Liver (tissue), 8 donors: ENCODE measurements at regions not wholly inside any gene's neighbourhood (a gene's known extent, or its start where the extent isn't known, plus 50 kb on each side); places are given as distances from the start of the nearest gene placed in this dataset.

Experiments used
- DNase-seq: peaks from one replicate; pipeline ENCODE4 v3.0.0-alpha.2; 2017; ENCODE audit warnings: low spot score
- H3K27ac ChIP-seq, 2 donors: one replicate each; pipeline ENCODE4 v1.7.0; 2013; ENCODE audit warnings: inconsistent platforms in 2 of 2, low read length in 2 of 2, control low read depth in 1 of 2, low read depth in 1 of 2, mild to moderate bottlenecking in 1 of 2
- H3K27me3 ChIP-seq, 4 donors: one replicate each; pipeline versions ENCODE4 v1.6.1 to v1.7.0; 2013; ENCODE audit warnings: low read length in 3 of 4, inconsistent platforms in 1 of 4, mild to moderate bottlenecking in 1 of 4, moderate library complexity in 1 of 4; ENCODE audit not compliant: control insufficient read depth in 4 of 4, insufficient read depth in 4 of 4
- H3K36me3 ChIP-seq, 4 donors: one replicate each; pipeline versions ENCODE4 v1.6.1 to v1.7.0; 2013; ENCODE audit warnings: low read length in 3 of 4, mild to moderate bottlenecking in 3 of 4, low read depth in 1 of 4, moderate library complexity in 1 of 4; ENCODE audit not compliant: control insufficient read depth in 4 of 4, insufficient read depth in 3 of 4
- H3K4me1 ChIP-seq, 4 donors: one replicate each; pipeline versions ENCODE4 v1.6.1 to v1.7.0; 2013; ENCODE audit warnings: low read length in 3 of 4, mild to moderate bottlenecking in 3 of 4, moderate library complexity in 1 of 4; ENCODE audit not compliant: control insufficient read depth in 4 of 4, insufficient read depth in 4 of 4
- H3K4me3 ChIP-seq, 3 donors: one replicate each; pipeline versions ENCODE4 v1.6.1 to v1.7.0; 2013; ENCODE audit warnings: low read length in 3 of 3, control low read depth in 1 of 3, low read depth in 1 of 3, mild to moderate bottlenecking in 1 of 3
- H3K9ac ChIP-seq, 2 donors: one replicate each; pipeline ENCODE4 v1.7.0; 2013; ENCODE audit warnings: low read length in 2 of 2, mild to moderate bottlenecking in 2 of 2, moderate library complexity in 2 of 2, control low read depth in 1 of 2, low read depth in 1 of 2
- H3K9me3 ChIP-seq, 4 donors: one replicate each; pipeline versions ENCODE4 v1.6.1 to v1.7.0; 2013; ENCODE audit warnings: low read length in 3 of 4; ENCODE audit not compliant: control insufficient read depth in 4 of 4
- ATF3 ChIP-seq: IDR thresholded peaks from 2 replicates; pipeline ENCODE4 v1.6.1; 2016; ENCODE audit warnings: antibody characterized with exemption
- CTCF ChIP-seq: fragments of 150-350 bp; IDR thresholded peaks from 2 replicates; pipeline ENCODE4 v1.5.1; 2017; ENCODE audit warnings: improper control_type of control experiment, low read depth, low read length; ENCODE audit not compliant: missing input control
- EGR1 ChIP-seq, 2 donors: IDR thresholded peaks; 2 replicates each; pipeline ENCODE4 v1.6.1; 2016 to 2018; ENCODE audit warnings: antibody characterized with exemption in 2 of 2, low read depth in 2 of 2
- FOXA1 ChIP-seq: IDR thresholded peaks from 2 replicates; pipeline ENCODE4 v1.6.1; 2016; ENCODE audit warnings: antibody characterized with exemption
- FOXA2 ChIP-seq: IDR thresholded peaks from 2 replicates; pipeline ENCODE4 v1.6.1; 2016; ENCODE audit warnings: antibody characterized with exemption
- GABPA ChIP-seq, 2 donors: IDR thresholded peaks in 1 of 2; conservative IDR thresholded peaks in 1 of 2; 2 replicates each; pipeline ENCODE4 v1.6.1; 2016; ENCODE audit warnings: antibody characterized with exemption in 2 of 2, mild to moderate bottlenecking in 1 of 2, moderate library complexity in 1 of 2
- HNF4A ChIP-seq, 2 donors: conservative IDR thresholded peaks; 2 replicates each; pipeline ENCODE4 v1.6.1; 2016; ENCODE audit warnings: antibody characterized with exemption in 2 of 2, mild to moderate bottlenecking in 2 of 2
- HNF4G ChIP-seq: IDR thresholded peaks from 2 replicates; pipeline ENCODE4 v1.6.1; 2016; ENCODE audit warnings: antibody characterized with exemption
- JUND ChIP-seq, 2 donors: IDR thresholded peaks; 2 replicates each; pipeline ENCODE4 v1.6.1; 2016; ENCODE audit warnings: antibody characterized with exemption in 2 of 2
- MAX ChIP-seq: IDR thresholded peaks from 2 replicates; pipeline ENCODE4 v1.6.1; 2016; ENCODE audit warnings: antibody characterized with exemption
- RAD21 ChIP-seq, 2 donors: IDR thresholded peaks; 2 replicates each; pipeline ENCODE4 v1.6.1; 2016; ENCODE audit warnings: antibody characterized with exemption in 2 of 2, mild to moderate bottlenecking in 2 of 2
- REST ChIP-seq: IDR thresholded peaks from 2 replicates; pipeline ENCODE4 v1.6.1; 2016; ENCODE audit warnings: antibody characterized with exemption, mild to moderate bottlenecking
- SP1 ChIP-seq: IDR thresholded peaks from 2 replicates; pipeline ENCODE4 v1.6.1; 2018; ENCODE audit warnings: antibody characterized with exemption, mild to moderate bottlenecking
- TAF1 ChIP-seq: conservative IDR thresholded peaks from 2 replicates; pipeline ENCODE4 v1.6.1; 2016; ENCODE audit warnings: antibody characterized with exemption, mild to moderate bottlenecking
- YY1 ChIP-seq: IDR thresholded peaks from 2 replicates; pipeline ENCODE4 v1.6.1; 2016; ENCODE audit warnings: antibody characterized with exemption, mild to moderate bottlenecking
- ZBTB33 ChIP-seq: IDR thresholded peaks from 2 replicates; pipeline ENCODE4 v1.6.1; 2016; ENCODE audit warnings: antibody characterized with exemption
- WGBS: extraction: QIAGEN DNeasy Blood & Tissue Kit; methylation state at CpG from one replicate; pipeline ENCODE4 v1.1.7; 2013; 5-methylcytosine and 5-hydroxymethylcytosine counted together
- donor health status: healthy.
- donor health status: healthy.
- donor health status: healthy.
- donor health status: healthy.
- donor health status: healthy.

- WGBS, result 86% methylated on average over 9 of the region's 9 CpGs
- H3K9me3 ChIP-seq, result no peaks in the 10 kb centered on the region
- no peaks in the 10 kb centered on the region for H3K36me3 ChIP-seq
- peaks cover 0 to 4% (median 0%) of the 10 kb centered on the region in 4 donors for H3K27me3 ChIP-seq
- H3K4me3 ChIP-seq, result no peak overlapping the region
- no peak overlapping the region for H3K9ac ChIP-seq
- no peak for DNase-seq
- TF ChIP-seq SP1 (no peak), MAX (no peak), HNF4G (no peak), FOXA1 (no peak), REST (no peak), YY1 (no peak), ZBTB33 (no peak), EGR1 (IDR thresholded peaks at IDR 0.05; ENCODE audit: low read depth in 2 of 2) (no peak), CTCF (no peak)
- no peak overlapping the region for H3K27ac ChIP-seq
- H3K4me1 ChIP-seq, result no peaks in the 10 kb centered on the region
Observed at GRCh38 chr7:55276572-55277295, 88.4 kb upstream of the LANCL2 start.

GRCh38 chr7:55277916-55278315 lies 87.2 kb upstream of the LANCL2 start:
- no peak overlapping the region for H3K4me3 ChIP-seq
- H3K9me3 ChIP-seq, result no peaks in the 10 kb centered on the region
- no peaks in the 10 kb centered on the region for H3K4me1 ChIP-seq
- H3K27me3 ChIP-seq, result peaks cover 0 to 4% (median 0%) of the 10 kb centered on the region in 4 donors
- 73% methylated on average over 6 of the region's 6 CpGs for WGBS
- H3K9ac ChIP-seq, result no peak overlapping the region
- no peak overlapping the region for H3K27ac ChIP-seq
- H3K36me3 ChIP-seq, result no peaks in the 10 kb centered on the region
- no peak for DNase-seq
- TF ChIP-seq ATF3 (no peak), GABPA (IDR thresholded peaks at IDR 0.05 in 1 of 2, conservative IDR thresholded peaks at IDR 0.05 in 1 of 2) (no peak), CTCF (no peak), TAF1 (no peak), HNF4G (no peak), RAD21 (IDR thresholded peaks at IDR 0.05) (no peak), REST (no peak), MAX (no peak), JUND (IDR thresholded peaks at IDR 0.05) (no peak), HNF4A (conservative IDR thresholded peaks at IDR 0.05) (no peak), FOXA1 (no peak), YY1 (no peak), EGR1 (IDR thresholded peaks at IDR 0.05; ENCODE audit: low read depth in 2 of 2) (no peak), SP1 (no peak), FOXA2 (no peak)
